Suppressor macrophage treated with lipopolysaccharide for 4 hours (primary cell): ENCODE measurements at regions not wholly inside any gene's neighbourhood (a gene's known extent, or its start where the extent isn't known, plus 50 kb on each side); places are given as distances from the start of the nearest gene placed in this dataset.

Experiments
- DNase-seq: peaks from one replicate; pipeline ENCODE4 v3.0.0-alpha.2; 2020

- peak; percentile 39 for DNase-seq
These were observed 69.8 kb upstream of the WIPF1 start for GRCh38 chr2:174667250-174667860.

GRCh38 chr2:174666845-174667244, 69.2 kb upstream of the WIPF1 start:
- DNase-seq = no peak

- DNase-seq = peak; percentile 83
These were observed 68.7 kb upstream of the WIPF1 start for GRCh38 chr2:174666312-174666711.

GRCh38 chr2:174664084-174664759, 66.6 kb upstream of the WIPF1 start:
- DNase-seq = peak; percentile 75

GRCh38 chr2:174663550-174663949, 65.9 kb upstream of the WIPF1 start:
- DNase-seq = peak; percentile 79

GRCh38 chr2:174662859-174663258, 65.3 kb upstream of the WIPF1 start:
- DNase-seq = peak; percentile 76

GRCh38 chr2:174662459-174662858, 64.9 kb upstream of the WIPF1 start:
- DNase-seq = peak; percentile 48

GRCh38 chr2:174660984-174661675, 63.5 kb upstream of the WIPF1 start:
- DNase-seq = no peak

- DNase-seq = no peak
These were observed 61.7 kb upstream of the WIPF1 start for GRCh38 chr2:174659069-174659900.

GRCh38 chr2:174656676-174657176, 59.1 kb upstream of the WIPF1 start:
- no peak for DNase-seq

- no peak for DNase-seq
These were observed 58.4 kb upstream of the WIPF1 start for GRCh38 chr2:174656035-174656434.

- DNase-seq = no peak
These were observed 56.9 kb upstream of the WIPF1 start for GRCh38 chr2:174654419-174654941.

GRCh38 chr2:174648896-174649295, 51.3 kb upstream of the WIPF1 start:
- DNase-seq = no peak
